Sigmoid colon (tissue), 6 donors: ENCODE measurements at regions not wholly inside any gene's neighbourhood (a gene's known extent, or its start where the extent isn't known, plus 50 kb on each side); places are given as distances from the start of the nearest gene placed in this dataset.

ENCODE experiments used
- DNase-seq: peaks from one replicate; pipeline ENCODE4 v3.0.0-alpha.2; 2019
- H3K27ac ChIP-seq, 4 donors: fragments of 200-600 bp; sonication (generic); one replicate each; pipeline ENCODE4 v1.5.1; 2016 to 2019; ENCODE audit warnings: mild to moderate bottlenecking in 1 of 4
- H3K27me3 ChIP-seq, 3 donors: fragments of 200-600 bp; sonication (generic); one replicate each; pipeline ENCODE4 v1.5.1; 2019; ENCODE audit warnings: mild to moderate bottlenecking in 1 of 3
- H3K36me3 ChIP-seq, 4 donors: fragments of 200-600 bp; sonication (generic); one replicate each; pipeline ENCODE4 v1.5.1; 2016 to 2019
- H3K4me1 ChIP-seq, 4 donors: fragments of 200-600 bp; sonication (generic); one replicate each; pipeline ENCODE4 v1.5.1; 2017 to 2019
- H3K4me3 ChIP-seq, 4 donors: fragments of 200-600 bp; sonication (generic); one replicate each; pipeline ENCODE4 v1.5.1; 2017 to 2019; ENCODE audit warnings: mild to moderate bottlenecking in 2 of 4, moderate library complexity in 1 of 4
- H3K9me3 ChIP-seq, 4 donors: fragments of 200-600 bp in 3 of 4; sonication (generic) in 3 of 4; one replicate each; pipeline versions ENCODE4 v1.5.1 to v1.6.1; 2013 to 2019
- CTCF ChIP-seq, 4 experiments: fragments of 450-650 bp in 3 of 4; fragments of 200-600 bp in 1 of 4; IDR thresholded peaks; one replicate each; pipeline ENCODE4 v1.5.1; 2016 to 2019; ENCODE audit warnings: antibody characterized with exemption in 4 of 4, mild to moderate bottlenecking in 3 of 4, moderate library complexity in 2 of 4
- EP300 ChIP-seq, 4 donors: sonication (generic); formaldehyde crosslinking; IDR thresholded peaks; one replicate each; pipeline ENCODE4 v1.6.1; 2017; ENCODE audit warnings: antibody characterized with exemption in 4 of 4
- POLR2A ChIP-seq, 2 donors: fragments of 450-650 bp; IDR thresholded peaks; one replicate each; pipeline ENCODE4 v1.6.1; 2016; ENCODE audit warnings: antibody characterized with exemption in 2 of 2, mild to moderate bottlenecking in 2 of 2, moderate library complexity in 2 of 2
- POLR2AphosphoS5 ChIP-seq, 4 donors: sonication (generic); formaldehyde crosslinking; IDR thresholded peaks; one replicate each; pipeline ENCODE4 v1.6.1; 2017; ENCODE audit warnings: antibody characterized with exemption in 4 of 4
- WGBS, 2 donors: extraction: QIAGEN DNeasy Blood & Tissue Kit; methylation state at CpG; one replicate each; pipeline ENCODE4 v1.1.7; 2013; 5-methylcytosine and 5-hydroxymethylcytosine counted together
- intact Hi-C: fragments of 100-400 bp; cut with DNase I; formaldehyde crosslinking; loops from one replicate; pipeline ENCODE4 v1.15.1; 2023
- donor health status: healthy with polysubstance abuse.
- donor health status: healthy.

- Histone ChIP-seq H3K27me3 (peaks cover 0 to 29% (median 0%) of the 10 kb centered on the region in 3 donors), H3K4me1 (no peaks in the 10 kb centered on the region), H3K27ac (no peak overlapping the region), H3K4me3 (no peak overlapping the region), H3K9me3 (no peaks in the 10 kb centered on the region), H3K36me3 (no peaks in the 10 kb centered on the region)
- intact Hi-C loops, result no loop called here
- TF ChIP-seq POLR2A (IDR thresholded peaks at IDR 0.05) (no peak), EP300 (IDR thresholded peaks at IDR 0.05) (no peak), CTCF (IDR thresholded peaks at IDR 0.05) (no peak), POLR2AphosphoS5 (IDR thresholded peaks at IDR 0.05) (no peak)
- WGBS, 2 donors, result 52 to 81% methylated on average over 5 of the region's 5 CpGs
- DNase-seq, result no peak
Observed at GRCh38 chr20:60091305-60091704, 133.1 kb downstream of the CDH26 start.

- DNase-seq, result no peak
- Histone ChIP-seq H3K27ac (no peak overlapping the region), H3K27me3 (peaks cover 0 to 23% (median 0%) of the 10 kb centered on the region in 3 donors), H3K4me1 (no peaks in the 10 kb centered on the region), H3K9me3 (no peaks in the 10 kb centered on the region), H3K4me3 (no peak overlapping the region), H3K36me3 (no peaks in the 10 kb centered on the region)
- TF ChIP-seq POLR2AphosphoS5 (IDR thresholded peaks at IDR 0.05), result no peak
- TF ChIP-seq EP300 (IDR thresholded peaks at IDR 0.05), result no peak
- no peak for TF ChIP-seq POLR2A (IDR thresholded peaks at IDR 0.05)
- no peak for TF ChIP-seq CTCF (IDR thresholded peaks at IDR 0.05)
- intact Hi-C loops, result no loop called here
- WGBS, 2 donors, result 70 to 94% methylated on average over 1 of the region's 1 CpG
Observed at GRCh38 chr20:60091861-60092260, 133.6 kb downstream of the CDH26 start.

GRCh38 chr20:60092729-60093128, 134.5 kb downstream of the CDH26 start:
- Histone ChIP-seq H3K4me3 (no peak overlapping the region), H3K36me3 (no peaks in the 10 kb centered on the region), H3K27me3 (peaks cover 0 to 18% (median 0%) of the 10 kb centered on the region in 3 donors), H3K27ac (no peak overlapping the region), H3K9me3 (no peaks in the 10 kb centered on the region), H3K4me1 (no peaks in the 10 kb centered on the region)
- intact Hi-C loops, result no loop called here
- TF ChIP-seq POLR2AphosphoS5 (IDR thresholded peaks at IDR 0.05), result no peak
- no peak for TF ChIP-seq CTCF (IDR thresholded peaks at IDR 0.05)
- no peak for TF ChIP-seq POLR2A (IDR thresholded peaks at IDR 0.05)
- TF ChIP-seq EP300 (IDR thresholded peaks at IDR 0.05), result no peak
- DNase-seq, result no peak

GRCh38 chr20:60095456-60095855, 137.2 kb downstream of the CDH26 start:
- Histone ChIP-seq H3K27me3 (peaks cover 0 to 5% (median 0%) of the 10 kb centered on the region in 3 donors), H3K9me3 (no peaks in the 10 kb centered on the region), H3K27ac (no peak overlapping the region), H3K4me1 (no peaks in the 10 kb centered on the region), H3K4me3 (no peak overlapping the region), H3K36me3 (no peaks in the 10 kb centered on the region)
- peak; percentile 54 for DNase-seq
- intact Hi-C loops, result no loop called here
- WGBS, 2 donors, result 74 to 85% methylated on average over 5 of the region's 5 CpGs
- TF ChIP-seq CTCF (IDR thresholded peaks at IDR 0.05), result no peak
- no peak for TF ChIP-seq POLR2AphosphoS5 (IDR thresholded peaks at IDR 0.05)
- no peak for TF ChIP-seq POLR2A (IDR thresholded peaks at IDR 0.05)
- no peak for TF ChIP-seq EP300 (IDR thresholded peaks at IDR 0.05)

- TF ChIP-seq POLR2AphosphoS5 (IDR thresholded peaks at IDR 0.05) (no peak), EP300 (IDR thresholded peaks at IDR 0.05) (no peak), CTCF (IDR thresholded peaks at IDR 0.05) (no peak), POLR2A (IDR thresholded peaks at IDR 0.05) (no peak)
- intact Hi-C loops, result no loop called here
- H3K27ac ChIP-seq, result no peak overlapping the region
- H3K4me1 ChIP-seq, result no peaks in the 10 kb centered on the region
- H3K4me3 ChIP-seq, result no peak overlapping the region
- H3K27me3 ChIP-seq, result peaks cover 0 to 5% (median 0%) of the 10 kb centered on the region in 3 donors
- DNase-seq, result peak; percentile 19
- no peaks in the 10 kb centered on the region for H3K36me3 ChIP-seq
- 66 to 80% methylated on average over 10 of the region's 10 CpGs for WGBS, 2 donors
- H3K9me3 ChIP-seq, result no peaks in the 10 kb centered on the region
Observed at GRCh38 chr20:60096166-60096565, 137.9 kb downstream of the CDH26 start.
